GM19452 (cell line): ENCODE measurements at regions not wholly inside any gene's neighbourhood (a gene's known extent, or its start where the extent isn't known, plus 50 kb on each side); places are given as distances from the start of the nearest gene placed in this dataset.
"Not testable (repeated sequence)": the region's sequence is repeated elsewhere in the genome, so short reads cannot be mapped to it uniquely, and the experiment has no call there.

Source experiments
- ATAC-seq: cut with Tn5 transposase; IDR thresholded peaks from one replicate; pipeline ENCODE4 v1.9.1; 2021; ENCODE audit not compliant: unreplicated experiment

GRCh38 chr21:15564907-15565306 lies 164.9 kb upstream of the USP25 start:
- ATAC-seq, result no peak

DNA sequence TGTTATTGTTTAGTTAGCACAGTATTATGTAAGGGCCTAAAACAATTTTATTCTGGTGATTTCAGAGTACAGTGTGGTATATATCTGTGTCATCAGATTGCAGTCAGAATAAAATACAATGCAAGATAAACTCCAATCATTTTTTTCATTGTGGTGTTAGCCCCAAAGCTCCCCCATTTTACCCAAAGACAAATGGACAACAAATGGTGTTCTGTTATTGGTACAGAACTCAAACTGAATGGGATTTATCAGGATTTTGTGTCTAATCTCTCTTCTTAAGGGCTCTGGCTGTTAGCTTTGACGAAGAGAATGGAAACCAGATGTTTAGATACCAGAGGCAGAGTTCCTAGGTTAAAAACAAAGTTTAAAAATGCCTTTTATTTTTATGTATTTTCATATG lies 163.1 kb upstream of the USP25 start:
- ATAC-seq, result no peak

- ATAC-seq, result no peak
These were observed 162.6 kb upstream of the USP25 start for GRCh38 chr21:15567191-15567590.

GRCh38 chr21:15568516-15568915 lies 161.3 kb upstream of the USP25 start:
- ATAC-seq, result no peak

- ATAC-seq, result no peak
These were observed 142.9 kb upstream of the USP25 start for GRCh38 chr21:15586752-15587427.

GRCh38 chr21:15592271-15592860 lies 137.4 kb upstream of the USP25 start:
- no peak for ATAC-seq

DNA sequence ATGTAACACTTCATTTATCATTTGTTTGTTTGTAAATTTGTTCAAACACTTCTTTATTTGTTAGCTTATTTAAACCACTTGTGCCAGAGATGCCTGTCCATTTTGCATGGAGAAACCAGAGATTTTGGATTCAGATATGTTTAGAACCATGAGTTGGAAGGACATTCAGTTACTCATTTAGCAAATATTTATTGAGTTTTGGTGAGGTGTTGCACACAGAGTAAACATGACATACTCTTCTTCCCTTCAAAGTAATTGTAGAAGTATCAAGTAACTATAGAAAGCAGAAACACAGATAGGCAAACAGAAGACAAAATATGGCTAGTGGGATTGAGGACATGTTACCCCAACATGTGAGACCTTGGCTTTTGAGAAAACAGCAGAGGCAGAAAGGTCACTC lies 136.8 kb upstream of the USP25 start:
- ATAC-seq, result no peak

GRCh38 chr21:15601390-15601789 lies 128.4 kb upstream of the USP25 start:
- ATAC-seq, result no peak

GRCh38 chr21:15604413-15604812 lies 125.4 kb upstream of the USP25 start:
- no peak for ATAC-seq

DNA sequence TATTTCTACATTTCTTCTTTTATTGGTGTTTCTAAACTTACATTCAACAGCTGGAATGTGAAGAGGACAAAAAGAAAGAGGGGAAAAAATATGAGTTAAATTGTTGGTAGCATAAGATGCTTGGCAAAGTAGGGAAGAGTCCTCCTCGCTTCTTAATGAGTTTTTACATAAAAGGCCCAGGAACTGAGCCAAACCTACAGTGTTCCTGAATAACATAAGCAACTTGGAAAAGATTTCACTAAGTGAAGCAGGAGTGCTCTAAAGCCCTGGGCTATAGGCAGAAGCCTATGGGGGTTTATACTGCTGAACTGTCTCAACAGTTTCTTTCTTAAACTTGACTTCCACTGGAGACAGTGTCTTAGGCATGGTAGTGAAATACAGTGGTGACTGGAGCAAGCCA lies 115.0 kb upstream of the USP25 start:
- no peak for ATAC-seq

GRCh38 chr21:15616864-15617574 lies 112.8 kb upstream of the USP25 start:
- no peak for ATAC-seq

DNA sequence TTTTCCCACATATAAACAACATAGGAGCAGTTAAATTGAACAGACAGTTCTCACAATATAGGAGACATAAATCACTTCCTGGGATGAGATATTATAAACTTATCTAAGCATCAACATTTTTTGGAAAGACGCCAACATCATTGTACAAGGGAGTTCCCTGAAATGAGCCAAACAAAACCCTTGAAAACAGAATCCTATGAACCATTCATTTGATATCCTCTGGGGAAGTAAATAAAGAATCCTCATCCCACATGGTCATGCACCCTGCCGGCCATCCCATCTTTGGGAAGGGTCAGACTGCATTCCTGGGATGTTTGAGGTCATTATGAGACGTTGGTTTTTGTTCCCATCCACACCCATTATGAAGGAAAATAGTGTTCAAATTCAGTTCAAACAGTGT lies 111.8 kb upstream of the USP25 start:
- ATAC-seq, result no peak

DNA sequence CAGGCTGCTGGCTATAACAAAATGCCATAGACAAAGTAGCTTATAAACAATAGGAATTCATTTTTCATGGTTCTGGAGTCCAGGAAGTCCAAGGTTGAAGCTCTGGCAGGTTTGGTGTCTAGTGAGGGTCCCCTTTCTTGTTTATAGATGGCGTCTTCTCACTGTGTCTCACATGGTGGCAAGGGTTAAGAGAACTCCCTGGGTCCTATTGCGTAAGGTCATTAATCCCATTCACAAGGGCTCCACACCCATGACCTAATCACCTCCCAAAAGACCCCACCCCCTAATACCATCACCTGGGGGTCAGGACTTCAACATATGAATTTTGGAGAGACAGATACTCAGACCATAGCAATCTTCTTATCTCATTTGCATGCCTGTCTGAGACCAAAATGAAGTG lies 108.9 kb upstream of the USP25 start:
- ATAC-seq, result no peak

DNA sequence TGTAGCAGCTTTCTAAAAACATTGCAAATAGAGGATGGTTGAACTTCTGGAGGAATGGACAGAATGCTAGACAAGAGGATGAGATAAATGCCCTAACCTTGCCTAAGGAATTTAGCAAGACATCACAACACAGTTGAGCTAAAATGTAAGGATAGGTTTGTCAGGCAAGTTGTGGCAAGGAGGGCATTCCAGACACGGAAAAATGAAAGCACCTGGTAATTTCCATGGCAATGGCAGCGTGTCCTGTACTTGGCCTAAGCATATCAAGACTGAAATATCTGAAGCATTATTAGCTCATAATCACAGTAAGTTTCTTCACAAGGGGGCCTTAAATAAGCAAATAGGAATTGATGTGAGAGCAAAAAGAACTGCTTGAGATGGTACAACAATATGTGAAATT lies 105.1 kb upstream of the USP25 start:
- no peak for ATAC-seq

- no peak for ATAC-seq
These were observed 104.4 kb upstream of the USP25 start for GRCh38 chr21:15625363-15625762.

DNA sequence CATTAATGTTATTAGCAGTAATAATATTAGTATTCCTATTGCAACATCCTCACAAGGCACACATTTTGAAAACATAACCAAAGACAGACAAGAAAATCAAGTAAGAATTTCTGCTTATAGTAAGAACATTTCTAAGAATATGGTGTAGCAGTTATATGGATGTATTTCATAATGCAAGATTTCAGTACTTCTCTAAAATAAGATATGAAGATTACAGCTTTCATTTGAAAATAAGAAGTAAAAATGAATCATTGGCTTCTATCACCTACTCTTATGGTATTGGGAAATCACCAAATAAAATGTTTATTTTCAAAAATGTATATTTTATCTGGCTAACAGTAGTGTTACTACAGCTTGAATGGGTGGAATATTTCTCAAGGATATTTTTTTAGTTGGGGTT lies 103.8 kb upstream of the USP25 start:
- no peak for ATAC-seq

DNA sequence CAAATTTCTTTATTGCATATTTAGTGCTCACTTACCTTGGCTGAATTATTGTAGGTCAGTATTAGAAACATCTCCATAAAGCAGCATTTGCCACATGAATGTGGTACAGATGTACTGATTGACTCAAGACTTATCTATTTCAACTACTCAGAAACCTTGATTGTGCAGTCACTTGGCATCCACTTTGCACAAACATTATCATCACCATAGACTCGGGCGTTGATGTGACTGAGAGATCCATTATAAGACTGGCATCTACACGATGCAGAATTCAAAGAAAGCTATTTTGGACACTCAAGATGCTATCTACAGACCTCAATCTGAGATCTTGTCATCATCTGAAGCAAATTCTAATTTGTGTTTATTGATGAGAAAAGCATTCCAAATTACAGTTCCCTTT lies 102.8 kb upstream of the USP25 start:
- ATAC-seq, result no peak

GRCh38 chr21:15627823-15628222 lies 102.0 kb upstream of the USP25 start:
- no peak for ATAC-seq

DNA sequence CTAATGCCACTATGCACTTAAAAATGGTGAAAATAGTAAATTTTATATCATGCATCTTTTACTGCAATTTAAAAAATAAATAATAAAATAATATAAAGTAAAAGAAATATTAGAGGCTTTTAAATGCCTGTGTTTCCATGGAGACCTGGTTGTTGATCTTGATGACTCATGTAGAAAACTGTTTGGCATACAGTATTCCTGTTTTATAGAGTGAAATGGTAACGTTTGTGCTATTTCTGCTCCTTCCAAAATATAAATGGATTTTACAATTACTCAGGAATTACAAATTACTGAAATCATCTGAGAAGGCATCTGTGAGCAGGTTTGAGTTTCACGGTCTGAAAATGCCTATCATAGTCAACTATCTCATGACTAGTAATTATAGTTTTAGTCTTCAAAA lies 98.4 kb upstream of the USP25 start:
- ATAC-seq, result no peak

DNA sequence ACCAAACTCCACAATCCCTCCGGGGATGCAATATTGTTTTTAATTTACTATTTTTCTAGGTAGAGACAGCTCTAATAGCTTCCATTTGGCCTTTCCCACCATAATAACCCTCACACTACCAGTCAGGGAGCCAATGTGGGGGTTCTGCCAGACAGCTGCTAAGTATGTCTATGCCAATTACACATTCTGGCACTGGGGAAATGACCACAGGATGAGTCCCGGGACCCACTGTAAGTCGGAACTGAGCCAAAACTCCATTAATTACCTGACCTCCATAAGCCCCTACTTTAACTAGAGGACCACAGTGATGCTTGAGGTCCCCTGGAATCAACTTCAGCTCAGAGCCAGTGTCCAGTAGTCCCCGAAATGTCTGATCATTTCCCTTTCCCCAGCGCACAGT lies 95.2 kb upstream of the USP25 start:
- not testable (repeated sequence) for ATAC-seq

- no peak for ATAC-seq
These were observed 90.8 kb upstream of the USP25 start for GRCh38 chr21:15638856-15639549.

GRCh38 chr21:15640113-15640512 lies 89.7 kb upstream of the USP25 start:
- ATAC-seq, result not testable (repeated sequence)
